ENCODE measurements at regions not wholly inside any gene's neighbourhood (a gene's known extent, or its start where the extent isn't known, plus 50 kb on each side); places are given as distances from the start of the nearest gene placed in this dataset.

GRCh38 chr2:15700131-15700530, 108.5 kb downstream of the DDX1 start:
- Mint-ChIP-seq H3K9me3 (peaks cover 4% of the 10 kb centered on the region; the same call in 1 of the 2 replicates), H3K4me3 (no peak overlapping the region), H3K27me3 (ENCODE audit: insufficient read depth) (peaks cover 6% of the 10 kb centered on the region), H3K4me1 (ENCODE audit: low read depth) (no peaks in the 10 kb centered on the region), H3K27ac (no peak overlapping the region), H3K36me3 (ENCODE audit: low read depth) (no peaks in the 10 kb centered on the region)
- no peak for DNase-seq
- no peak for TF ChIP-seq CTCF (IDR thresholded peaks at IDR 0.05)

DNA sequence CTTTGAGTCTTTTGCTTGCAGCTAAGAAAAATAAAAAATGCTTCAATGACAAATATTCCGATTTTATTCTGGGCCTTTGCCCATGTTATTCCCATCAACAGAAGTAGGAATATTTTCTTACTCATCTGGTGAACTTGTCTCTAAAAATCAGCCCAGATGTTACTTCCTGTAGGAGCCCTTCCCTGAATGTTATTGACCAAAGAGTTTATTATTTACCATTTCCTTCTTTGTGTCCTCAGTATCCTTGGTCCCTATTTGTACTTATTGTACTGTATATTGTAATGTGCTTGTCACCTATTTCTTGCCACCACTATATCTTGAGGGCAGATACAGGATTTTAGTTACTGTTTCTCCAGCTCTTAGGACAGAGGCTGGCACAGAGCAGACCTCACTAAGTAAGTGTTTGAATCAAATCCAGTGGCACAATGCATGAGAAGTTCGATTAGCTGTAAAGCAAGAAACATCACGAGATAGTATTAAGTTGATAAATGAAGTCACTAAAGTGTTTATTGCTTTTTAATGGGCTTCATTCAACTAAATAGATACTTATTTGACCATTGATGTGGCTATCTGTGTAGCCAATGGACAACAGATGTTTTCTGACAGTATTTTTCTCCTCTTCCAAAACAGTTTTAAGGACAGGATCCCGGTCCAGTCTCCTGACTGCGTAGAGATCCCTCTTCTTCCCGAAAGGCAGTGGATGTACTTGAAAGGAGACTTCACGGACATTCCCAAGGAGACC, 109.1 kb downstream of the DDX1 start:
- H3K9me3 Mint-ChIP-seq: peaks cover 4% of the 10 kb centered on the region; the same call in 1 of the 2 replicates
- H3K27ac Mint-ChIP-seq: no peak overlapping the region
- DNase-seq: no peak
- no peaks in the 10 kb centered on the region for H3K4me1 Mint-ChIP-seq (ENCODE audit: low read depth)
- no peaks in the 10 kb centered on the region for H3K36me3 Mint-ChIP-seq (ENCODE audit: low read depth)
- H3K27me3 Mint-ChIP-seq (ENCODE audit: insufficient read depth): peaks cover 11% of the 10 kb centered on the region
- TF ChIP-seq CTCF (IDR thresholded peaks at IDR 0.05): no peak
- no peak overlapping the region for H3K4me3 Mint-ChIP-seq

- H3K36me3 Mint-ChIP-seq (ENCODE audit: low read depth): no peaks in the 10 kb centered on the region
- DNase-seq: no peak
- no peaks in the 10 kb centered on the region; the same call in 1 of the 2 replicates for H3K9me3 Mint-ChIP-seq
- peaks cover 14% of the 10 kb centered on the region for H3K27me3 Mint-ChIP-seq (ENCODE audit: insufficient read depth)
- H3K4me1 Mint-ChIP-seq (ENCODE audit: low read depth): no peaks in the 10 kb centered on the region
- no peak overlapping the region for H3K4me3 Mint-ChIP-seq
- TF ChIP-seq CTCF (IDR thresholded peaks at IDR 0.05): no peak
- H3K27ac Mint-ChIP-seq: no peak overlapping the region
These were observed 109.8 kb downstream of the DDX1 start for GRCh38 chr2:15701341-15701907.

DNA sequence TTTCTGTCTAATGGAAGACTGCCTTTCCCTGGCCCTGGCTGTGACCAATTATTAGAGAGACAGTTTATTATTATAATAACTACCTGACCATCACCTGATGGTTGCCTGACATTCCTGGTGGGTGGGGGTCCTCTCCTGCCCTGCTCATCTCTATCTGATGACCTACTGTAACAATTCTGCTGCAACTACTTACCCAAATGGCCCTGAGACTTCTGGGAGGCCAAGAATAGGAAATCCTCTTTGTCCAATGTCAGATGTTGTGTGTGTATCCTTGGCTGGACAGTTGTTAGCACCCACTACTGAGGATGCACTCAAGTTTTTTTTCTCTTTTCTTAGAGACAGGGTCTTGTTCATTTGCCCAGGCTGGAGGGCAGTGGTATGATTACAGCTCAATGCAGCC, 110.3 kb downstream of the DDX1 start:
- peaks cover 16% of the 10 kb centered on the region for H3K27me3 Mint-ChIP-seq (ENCODE audit: insufficient read depth)
- H3K4me1 Mint-ChIP-seq (ENCODE audit: low read depth): no peaks in the 10 kb centered on the region
- H3K4me3 Mint-ChIP-seq: no peak overlapping the region
- DNase-seq: no peak
- H3K27ac Mint-ChIP-seq: no peak overlapping the region
- no peaks in the 10 kb centered on the region for H3K9me3 Mint-ChIP-seq
- no peaks in the 10 kb centered on the region for H3K36me3 Mint-ChIP-seq (ENCODE audit: low read depth)
- TF ChIP-seq CTCF (IDR thresholded peaks at IDR 0.05): no peak

DNA sequence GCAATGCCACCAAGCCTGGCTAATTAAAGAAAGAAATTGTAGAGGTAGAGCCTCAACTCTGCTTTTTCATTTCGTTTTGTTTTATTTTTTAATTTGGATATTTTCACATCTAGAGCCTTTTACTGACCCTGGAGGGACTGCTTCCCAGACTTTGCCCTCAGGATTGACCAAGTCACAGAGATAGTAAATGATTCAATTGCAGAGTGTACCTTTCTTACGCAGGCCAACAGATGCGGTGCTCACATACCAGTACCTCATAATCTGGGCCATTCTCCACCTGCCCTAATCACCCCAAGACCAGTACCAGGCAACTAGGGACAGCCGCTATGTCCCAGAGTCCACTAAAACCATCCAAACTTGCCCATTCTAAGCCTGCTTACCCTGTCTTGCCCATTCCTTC, 110.8 kb downstream of the DDX1 start:
- Mint-ChIP-seq H3K4me1 (ENCODE audit: low read depth) (no peaks in the 10 kb centered on the region), H3K4me3 (no peak overlapping the region), H3K27ac (no peak overlapping the region), H3K27me3 (ENCODE audit: insufficient read depth) (peaks cover 16% of the 10 kb centered on the region), H3K36me3 (ENCODE audit: low read depth) (no peaks in the 10 kb centered on the region), H3K9me3 (no peaks in the 10 kb centered on the region)
- DNase-seq: no peak
- no peak for TF ChIP-seq CTCF (IDR thresholded peaks at IDR 0.05)
